ENCODE measurements at regions not wholly inside any gene's neighbourhood (a gene's known extent, or its start where the extent isn't known, plus 50 kb on each side); places are given as distances from the start of the nearest gene placed in this dataset.

DNA sequence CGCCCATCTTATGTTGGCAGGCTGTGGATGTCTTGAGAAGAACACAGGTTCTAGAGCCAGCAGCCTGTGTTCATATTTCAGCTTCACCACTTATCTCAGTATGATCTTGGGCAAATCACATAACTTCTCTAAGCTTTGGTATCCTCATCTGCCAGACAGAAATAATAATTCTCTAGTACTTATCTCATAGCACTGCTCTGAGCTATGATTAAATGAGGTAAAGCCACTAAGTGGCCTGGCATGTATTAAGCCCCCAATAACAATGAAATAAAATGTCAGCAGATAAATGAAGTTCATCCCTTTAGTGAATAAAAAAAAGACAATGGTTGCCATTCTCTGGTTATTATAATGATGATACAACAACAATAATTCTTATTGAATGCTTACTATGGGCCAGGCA lies 104.9 kb upstream of the EEA1 start:
- no peaks in the 10 kb centered on the region for H3K9me3 ChIP-seq
- DNase-seq (ENCODE audit: extremely low spot score): no peak
- H3K4me3 ChIP-seq: no peak overlapping the region
- intact Hi-C loops (cut with DNase I): no loop called here
- TF ChIP-seq POLR2AphosphoS5 (IDR thresholded peaks at IDR 0.05) (no peak), POLR2A (IDR thresholded peaks at IDR 0.05; ENCODE audit: low read depth) (no peak)
- 100% methylated on average over 1 of the region's 1 CpG for WGBS
- H3K27ac ChIP-seq (replicated peaks in 1 of 4): no peak overlapping the region
- no peaks in the 10 kb centered on the region for H3K27me3 ChIP-seq
- no peaks in the 10 kb centered on the region for H3K36me3 ChIP-seq
- H3K4me1 ChIP-seq: peaks cover 0 to 10% (median 1%) of the 10 kb centered on the region in 4 donors

DNA sequence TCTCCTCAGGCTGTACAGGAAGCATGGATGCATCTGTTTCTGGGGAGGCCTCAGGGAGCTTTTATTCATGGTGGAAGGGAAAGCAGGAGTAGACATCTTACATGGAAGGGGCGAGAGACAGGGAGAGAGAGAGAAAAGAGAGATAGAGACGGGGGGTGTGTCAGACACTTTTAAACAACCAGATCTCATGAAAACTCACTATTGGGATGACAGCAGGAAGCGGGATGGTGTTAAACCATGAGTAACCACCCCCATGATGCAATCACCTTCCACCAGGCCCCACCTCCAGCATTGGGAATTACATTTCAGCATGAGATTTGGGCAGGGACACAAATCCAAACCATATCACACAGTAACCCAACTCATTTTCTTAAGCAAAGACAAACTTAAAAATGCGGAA lies 110.0 kb upstream of the EEA1 start:
- H3K36me3 ChIP-seq: no peaks in the 10 kb centered on the region
- intact Hi-C loops (cut with DNase I): no loop called here
- WGBS: 83% methylated on average over 4 of the region's 4 CpGs
- DNase-seq (ENCODE audit: extremely low spot score): no peak
- no peaks in the 10 kb centered on the region for H3K27me3 ChIP-seq
- no peak for TF ChIP-seq POLR2AphosphoS5 (IDR thresholded peaks at IDR 0.05)
- TF ChIP-seq, protein P1, sequence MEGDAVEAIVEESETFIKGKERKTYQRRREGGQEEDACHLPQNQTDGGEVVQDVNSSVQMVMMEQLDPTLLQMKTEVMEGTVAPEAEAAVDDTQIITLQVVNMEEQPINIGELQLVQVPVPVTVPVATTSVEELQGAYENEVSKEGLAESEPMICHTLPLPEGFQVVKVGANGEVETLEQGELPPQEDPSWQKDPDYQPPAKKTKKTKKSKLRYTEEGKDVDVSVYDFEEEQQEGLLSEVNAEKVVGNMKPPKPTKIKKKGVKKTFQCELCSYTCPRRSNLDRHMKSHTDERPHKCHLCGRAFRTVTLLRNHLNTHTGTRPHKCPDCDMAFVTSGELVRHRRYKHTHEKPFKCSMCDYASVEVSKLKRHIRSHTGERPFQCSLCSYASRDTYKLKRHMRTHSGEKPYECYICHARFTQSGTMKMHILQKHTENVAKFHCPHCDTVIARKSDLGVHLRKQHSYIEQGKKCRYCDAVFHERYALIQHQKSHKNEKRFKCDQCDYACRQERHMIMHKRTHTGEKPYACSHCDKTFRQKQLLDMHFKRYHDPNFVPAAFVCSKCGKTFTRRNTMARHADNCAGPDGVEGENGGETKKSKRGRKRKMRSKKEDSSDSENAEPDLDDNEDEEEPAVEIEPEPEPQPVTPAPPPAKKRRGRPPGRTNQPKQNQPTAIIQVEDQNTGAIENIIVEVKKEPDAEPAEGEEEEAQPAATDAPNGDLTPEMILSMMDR (IDR thresholded peaks at IDR 0.05): no peak
- TF ChIP-seq POLR2A (IDR thresholded peaks at IDR 0.05; ENCODE audit: low read depth): no peak
- no peak for TF ChIP-seq EP300 (IDR thresholded peaks at IDR 0.05)
- no peak overlapping the region for H3K27ac ChIP-seq (replicated peaks in 1 of 4)
- H3K9me3 ChIP-seq: no peaks in the 10 kb centered on the region
- peaks cover 0 to 11% (median 0%) of the 10 kb centered on the region in 4 donors for H3K4me1 ChIP-seq
- H3K4me3 ChIP-seq: no peak overlapping the region

DNA sequence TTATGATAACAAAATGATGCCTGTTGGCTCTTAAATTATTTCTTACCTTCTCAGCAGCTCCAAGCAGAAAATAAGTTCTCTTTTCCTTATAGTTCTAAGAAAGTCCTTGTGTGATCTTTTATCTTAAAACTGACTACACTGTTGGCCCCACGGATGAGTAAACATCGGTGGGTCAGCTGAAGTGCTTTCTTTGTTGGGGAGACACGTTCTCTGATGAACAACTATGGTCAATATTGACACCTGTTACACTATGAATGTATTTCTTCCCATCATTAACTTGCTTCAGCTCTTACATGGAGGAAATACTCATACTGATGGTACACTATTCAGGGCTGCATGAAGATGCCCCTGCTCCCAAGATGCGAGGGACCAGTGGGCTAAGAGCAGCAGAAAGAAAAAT lies 110.8 kb upstream of the EEA1 start:
- TF ChIP-seq POLR2AphosphoS5 (IDR thresholded peaks at IDR 0.05): no peak
- TF ChIP-seq EP300 (IDR thresholded peaks at IDR 0.05): no peak
- TF ChIP-seq, protein P1 (IDR thresholded peaks at IDR 0.05): no peak
- no peak for TF ChIP-seq POLR2A (IDR thresholded peaks at IDR 0.05; ENCODE audit: low read depth)
- DNase-seq (ENCODE audit: extremely low spot score): no peak
- Histone ChIP-seq H3K4me1 (peaks cover 0 to 11% (median 0%) of the 10 kb centered on the region in 4 donors), H3K9me3 (no peaks in the 10 kb centered on the region), H3K27me3 (no peaks in the 10 kb centered on the region), H3K27ac (replicated peaks in 1 of 4) (no peak overlapping the region), H3K4me3 (no peak overlapping the region), H3K36me3 (no peaks in the 10 kb centered on the region)
- 87% methylated on average over 4 of the region's 4 CpGs for WGBS
- intact Hi-C loops (cut with DNase I): no loop called here

DNA sequence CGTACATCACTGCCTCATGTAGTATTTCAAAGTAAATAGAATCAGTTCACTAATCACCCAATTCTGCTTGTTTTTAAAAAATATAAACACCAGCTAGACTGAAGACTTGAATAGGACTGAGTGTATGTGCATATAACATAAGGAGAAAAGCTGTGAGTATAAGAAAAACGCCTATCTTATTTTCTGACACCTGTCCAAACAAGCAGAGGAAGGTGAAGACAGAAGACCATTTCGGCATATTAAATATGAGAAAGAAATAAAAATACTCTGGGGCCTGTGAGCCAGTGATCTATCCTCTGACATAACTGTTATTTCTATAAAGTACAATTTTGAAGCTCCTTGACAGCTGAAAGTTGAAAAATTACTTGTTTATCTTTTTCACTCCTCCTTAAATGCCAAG lies 111.3 kb upstream of the EEA1 start:
- WGBS: 81% methylated on average over 3 of the region's 3 CpGs
- H3K9me3 ChIP-seq: no peaks in the 10 kb centered on the region
- TF ChIP-seq, protein P1 (IDR thresholded peaks at IDR 0.05): no peak
- TF ChIP-seq POLR2AphosphoS5 (IDR thresholded peaks at IDR 0.05): no peak
- TF ChIP-seq EP300 (IDR thresholded peaks at IDR 0.05): no peak
- TF ChIP-seq POLR2A (IDR thresholded peaks at IDR 0.05; ENCODE audit: low read depth): no peak
- peaks cover 0 to 11% (median 0%) of the 10 kb centered on the region in 4 donors for H3K4me1 ChIP-seq
- no peaks in the 10 kb centered on the region for H3K36me3 ChIP-seq
- H3K4me3 ChIP-seq: no peak overlapping the region
- intact Hi-C loops (cut with DNase I): no loop called here
- no peak overlapping the region for H3K27ac ChIP-seq (replicated peaks in 1 of 4)
- DNase-seq (ENCODE audit: extremely low spot score): no peak
- no peaks in the 10 kb centered on the region for H3K27me3 ChIP-seq

- TF ChIP-seq EP300 (IDR thresholded peaks at IDR 0.05): no peak
- TF ChIP-seq POLR2A (IDR thresholded peaks at IDR 0.05; ENCODE audit: low read depth): no peak
- TF ChIP-seq, protein P1 (IDR thresholded peaks at IDR 0.05): no peak
- no peak for TF ChIP-seq POLR2AphosphoS5 (IDR thresholded peaks at IDR 0.05)
- Histone ChIP-seq H3K27me3 (no peaks in the 10 kb centered on the region), H3K36me3 (no peaks in the 10 kb centered on the region), H3K4me1 (peaks cover 0 to 11% (median 0%) of the 10 kb centered on the region in 4 donors), H3K27ac (replicated peaks in 1 of 4) (no peak overlapping the region), H3K9me3 (no peaks in the 10 kb centered on the region), H3K4me3 (no peak overlapping the region)
- peak; percentile 53 for DNase-seq (ENCODE audit: extremely low spot score)
- intact Hi-C loops (cut with DNase I): no loop called here
These were observed 112.3 kb upstream of the EEA1 start for GRCh38 chr12:93041416-93041815.

Data from esophagus muscularis mucosa (tissue), 4 donors.